GM21786 (cell line): ENCODE measurements at regions not wholly inside any gene's neighbourhood (a gene's known extent, or its start where the extent isn't known, plus 50 kb on each side); places are given as distances from the start of the nearest gene placed in this dataset.
"Not testable (repeated sequence)": the region's sequence is repeated elsewhere in the genome, so short reads cannot be mapped to it uniquely, and the experiment has no call there.

Experiments
- ATAC-seq: cut with Tn5 transposase; IDR thresholded peaks from one replicate; pipeline ENCODE4 v1.9.1; 2021; ENCODE audit not compliant: unreplicated experiment

DNA sequence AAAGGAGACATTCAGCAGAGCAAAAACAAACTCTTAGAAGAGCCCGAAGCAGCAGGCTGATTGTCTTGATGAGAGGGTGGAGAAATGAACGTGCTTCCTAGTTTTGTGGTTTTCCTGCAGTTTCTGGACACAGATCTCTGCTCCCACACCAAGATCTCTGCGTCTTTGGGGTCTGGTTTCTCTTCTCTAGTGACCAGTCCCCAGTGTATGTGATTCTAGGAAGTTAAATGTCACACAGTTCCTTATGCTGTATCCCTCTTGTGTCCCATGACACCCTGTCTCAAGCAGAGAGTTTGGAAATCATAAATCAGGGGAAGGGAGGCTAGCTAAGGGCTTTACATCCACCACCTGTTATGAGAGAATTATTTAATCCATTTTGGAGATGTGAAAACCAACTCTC lies 55.4 kb upstream of the KLF14 start:
- no peak for ATAC-seq

DNA sequence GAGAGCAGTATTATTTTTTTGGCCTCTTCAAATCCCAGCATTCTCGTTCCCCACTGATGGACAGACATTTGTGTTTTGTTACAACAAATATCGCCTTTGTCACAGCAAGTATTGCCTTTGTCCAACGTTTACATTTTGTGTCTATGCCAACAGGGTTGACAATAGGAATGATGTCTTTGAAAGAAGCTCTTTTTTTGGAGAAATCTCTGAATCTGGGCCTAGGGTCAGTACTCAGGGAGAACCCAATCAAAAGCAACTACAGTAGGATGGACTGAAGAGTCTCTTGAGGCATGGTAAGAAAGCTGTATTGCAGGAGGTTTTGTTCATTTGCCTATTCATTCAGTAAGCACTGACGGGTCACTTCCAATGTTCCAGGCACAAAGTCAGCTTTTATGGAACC lies 57.7 kb upstream of the KLF14 start:
- no peak for ATAC-seq

DNA sequence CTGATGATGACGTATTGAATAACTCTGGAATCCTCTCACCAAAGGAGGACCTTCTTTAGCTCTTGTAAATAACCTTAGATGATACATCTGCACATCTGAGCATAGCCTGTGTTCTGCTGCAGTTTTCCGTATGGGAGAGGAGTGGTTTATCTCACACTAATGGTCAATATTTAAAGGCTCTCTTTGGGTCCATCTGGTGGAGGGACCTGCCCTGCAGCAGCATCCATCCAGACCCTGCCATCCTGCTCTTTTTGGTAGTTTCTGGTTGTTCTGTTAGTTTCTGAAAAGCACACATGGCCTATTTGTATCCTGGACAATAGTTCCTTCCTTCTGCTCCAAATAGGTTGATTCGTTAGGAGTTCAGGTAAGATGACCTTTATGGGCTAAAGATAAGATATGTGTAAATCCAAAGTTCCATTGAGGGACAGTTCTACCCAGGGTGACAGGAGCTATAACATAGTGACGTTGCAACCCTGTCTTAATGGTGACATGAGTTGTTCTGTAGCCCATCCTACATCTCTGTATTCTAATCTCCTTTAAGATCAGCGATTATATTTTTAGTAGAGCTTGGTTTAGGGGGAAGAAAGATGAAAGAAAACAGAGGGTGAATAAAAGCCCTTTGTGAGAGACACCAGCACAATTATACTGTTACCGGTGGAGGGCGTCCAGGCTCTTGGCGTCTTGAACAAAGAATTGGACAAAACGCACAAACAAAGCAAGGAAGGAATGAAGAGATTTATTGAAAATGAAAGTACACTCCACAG lies 60.0 kb upstream of the KLF14 start:
- ATAC-seq = no peak

- no peak for ATAC-seq
Measured at GRCh38 chr7:130794619-130794922, 60.6 kb upstream of the KLF14 start.

GRCh38 chr7:130796425-130796824 lies 62.4 kb upstream of the KLF14 start:
- ATAC-seq = not testable (repeated sequence)

DNA sequence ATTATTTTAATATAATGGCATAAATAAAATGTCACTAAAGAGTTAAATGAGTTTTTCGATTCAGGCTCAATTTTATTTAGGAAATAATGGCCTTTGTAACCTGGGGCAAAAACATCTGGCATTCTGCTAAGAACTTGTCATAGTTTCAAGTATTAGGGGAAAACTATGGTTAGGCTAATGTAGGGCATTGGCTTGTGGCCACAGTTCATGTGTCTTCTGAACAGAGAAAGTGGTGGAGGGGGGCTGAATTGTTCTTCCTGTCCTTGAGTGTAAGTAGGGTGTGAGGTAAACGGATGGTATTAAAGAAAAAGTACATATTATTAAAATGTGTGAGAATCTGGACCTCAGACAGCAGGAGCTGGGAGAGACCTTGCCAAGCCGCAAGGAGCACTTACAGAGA lies 69.1 kb upstream of the KLF14 start:
- no peak for ATAC-seq

DNA sequence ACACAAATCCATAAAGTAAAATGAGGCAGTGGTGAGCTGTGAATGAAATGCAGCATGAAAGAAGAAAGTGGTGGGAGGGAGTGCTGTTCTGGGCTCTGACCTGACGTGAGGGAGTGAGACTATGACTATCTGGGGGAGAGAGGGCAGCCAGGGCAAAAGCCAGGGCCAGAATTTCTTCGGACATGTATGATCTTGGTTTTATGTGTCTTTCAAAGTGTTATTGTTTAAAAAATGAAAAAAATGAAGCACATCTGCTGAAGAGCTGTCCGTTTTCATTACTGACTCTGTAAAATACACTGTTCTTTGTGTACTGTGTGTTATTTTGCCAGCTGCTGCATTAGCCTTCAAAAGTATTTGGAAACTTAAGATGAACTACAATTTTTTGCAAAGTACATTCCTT lies 70.2 kb upstream of the KLF14 start:
- ATAC-seq = no peak

GRCh38 chr7:130812819-130813218 lies 78.8 kb upstream of the KLF14 start:
- not testable (repeated sequence) for ATAC-seq

DNA sequence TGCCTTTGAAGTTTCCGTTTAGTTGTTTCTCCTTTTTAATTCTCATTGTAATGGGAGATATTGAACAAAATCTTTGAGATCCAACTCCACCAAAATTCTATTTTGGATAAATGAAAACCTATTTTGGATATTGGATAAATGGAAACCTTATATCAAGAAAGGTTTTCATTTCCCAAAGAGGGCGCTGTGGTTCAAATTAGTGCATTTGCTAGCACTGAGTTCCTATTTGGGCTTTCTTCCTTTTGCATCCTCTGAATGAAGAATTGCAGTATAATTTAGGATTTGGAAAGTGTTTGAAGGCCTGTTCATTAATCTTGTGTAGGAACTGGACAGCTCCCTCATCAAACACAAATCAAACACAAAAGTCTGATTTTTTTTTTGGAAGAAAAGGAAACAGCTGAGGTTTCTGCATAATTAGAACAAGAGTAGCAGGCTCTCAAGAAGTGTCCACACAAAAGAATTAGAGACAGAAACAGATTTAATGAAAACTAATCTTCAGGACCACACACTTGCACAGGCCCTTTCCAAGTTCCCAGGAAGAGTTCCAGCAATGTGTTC lies 80.8 kb upstream of the KLF14 start:
- ATAC-seq = no peak

GRCh38 chr7:130818056-130818455 lies 84.0 kb upstream of the KLF14 start:
- ATAC-seq = no peak

GRCh38 chr7:130821864-130822263 lies 87.9 kb upstream of the KLF14 start:
- no peak for ATAC-seq

DNA sequence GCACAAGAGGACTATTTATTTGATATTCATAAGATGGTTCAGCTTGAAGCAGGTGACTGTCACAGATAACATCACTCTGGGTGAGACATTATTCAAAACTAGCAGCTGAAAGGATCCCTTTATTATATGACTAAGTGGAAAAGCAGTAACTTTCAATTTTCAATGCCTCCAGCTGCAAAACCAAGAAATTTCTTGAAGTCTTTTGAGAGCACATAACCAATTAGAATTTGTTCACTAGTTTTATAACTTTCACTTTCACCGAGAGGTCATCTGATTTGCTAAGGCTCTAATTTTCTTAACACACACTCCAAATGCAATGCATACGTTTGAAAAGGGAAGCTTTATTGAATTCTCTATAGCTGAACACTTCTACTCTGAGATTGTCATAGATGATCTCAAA lies 88.6 kb upstream of the KLF14 start:
- ATAC-seq = no peak

GRCh38 chr7:130823060-130823459 lies 89.1 kb upstream of the KLF14 start:
- ATAC-seq = no peak

- ATAC-seq = no peak
Measured at GRCh38 chr7:130825819-130826218, 91.8 kb upstream of the KLF14 start.

DNA sequence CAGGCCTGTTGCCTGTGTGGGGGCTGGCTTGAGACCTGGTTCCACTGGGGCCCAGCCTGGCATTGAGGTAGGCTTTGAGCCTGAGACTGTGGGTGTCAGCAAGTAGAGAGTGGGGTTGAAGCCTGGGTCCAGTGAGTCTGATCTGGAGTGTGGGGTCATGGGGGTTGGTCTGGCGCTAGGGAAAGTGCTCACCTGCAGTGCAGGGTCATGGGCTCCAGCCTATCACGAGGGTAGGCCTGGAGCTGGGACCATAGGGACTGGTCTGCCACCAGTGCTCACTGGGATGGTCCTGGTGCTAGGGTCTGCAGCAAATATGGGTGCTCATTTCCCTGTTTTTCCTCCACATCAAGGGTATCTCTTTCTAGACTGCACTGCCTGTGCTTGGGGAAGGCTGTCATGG lies 95.4 kb upstream of the KLF14 start:
- ATAC-seq = no peak

- no peak for ATAC-seq
Measured at GRCh38 chr7:130831322-130831721, 97.3 kb upstream of the KLF14 start.

- ATAC-seq = no peak
Measured at GRCh38 chr7:130831817-130832481, 97.9 kb upstream of the KLF14 start.

DNA sequence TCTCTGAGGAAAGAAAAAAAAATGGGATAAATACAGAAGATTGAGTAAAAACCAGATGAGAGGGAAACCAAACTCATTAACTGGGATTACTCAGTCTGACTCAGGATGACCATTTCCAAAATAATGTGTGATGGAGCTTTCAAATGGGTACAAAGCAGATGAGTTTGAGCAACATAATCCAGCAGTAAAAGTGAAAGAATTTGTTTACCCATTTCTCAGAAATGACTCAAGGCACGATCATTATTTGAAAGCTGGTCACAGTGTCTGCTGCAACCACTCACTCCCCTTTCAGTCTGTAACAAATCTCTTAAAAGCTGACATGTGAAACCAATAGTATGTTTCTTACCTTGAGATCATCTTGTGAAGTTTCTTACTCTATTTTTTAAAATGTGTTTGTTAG lies 104.7 kb upstream of the KLF14 start:
- ATAC-seq = no peak

- ATAC-seq = no peak
Measured at GRCh38 chr7:130840599-130840998, 106.6 kb upstream of the KLF14 start.

- ATAC-seq = no peak
Measured at GRCh38 chr7:130841416-130841815, 107.4 kb upstream of the KLF14 start.

DNA sequence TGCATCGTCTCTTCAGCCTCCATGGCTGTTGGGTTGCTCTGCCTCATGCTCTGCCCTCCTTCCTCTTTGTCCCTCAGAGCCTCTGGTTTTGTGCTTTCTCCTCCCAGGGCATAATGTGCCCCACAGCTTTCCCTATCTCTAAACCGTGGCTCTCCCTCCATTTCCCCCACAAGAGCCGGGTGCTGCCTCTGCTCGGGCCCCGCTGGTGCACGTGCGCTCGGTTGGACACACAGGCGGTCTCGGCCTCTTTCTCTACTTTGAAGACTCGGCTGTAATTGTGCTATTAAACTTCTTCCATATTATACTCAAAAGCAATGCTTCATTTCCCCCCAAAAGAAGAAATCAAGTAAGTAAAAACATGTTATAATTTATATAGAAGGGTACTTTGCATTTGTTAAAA lies 109.7 kb upstream of the KLF14 start:
- no peak for ATAC-seq

DNA sequence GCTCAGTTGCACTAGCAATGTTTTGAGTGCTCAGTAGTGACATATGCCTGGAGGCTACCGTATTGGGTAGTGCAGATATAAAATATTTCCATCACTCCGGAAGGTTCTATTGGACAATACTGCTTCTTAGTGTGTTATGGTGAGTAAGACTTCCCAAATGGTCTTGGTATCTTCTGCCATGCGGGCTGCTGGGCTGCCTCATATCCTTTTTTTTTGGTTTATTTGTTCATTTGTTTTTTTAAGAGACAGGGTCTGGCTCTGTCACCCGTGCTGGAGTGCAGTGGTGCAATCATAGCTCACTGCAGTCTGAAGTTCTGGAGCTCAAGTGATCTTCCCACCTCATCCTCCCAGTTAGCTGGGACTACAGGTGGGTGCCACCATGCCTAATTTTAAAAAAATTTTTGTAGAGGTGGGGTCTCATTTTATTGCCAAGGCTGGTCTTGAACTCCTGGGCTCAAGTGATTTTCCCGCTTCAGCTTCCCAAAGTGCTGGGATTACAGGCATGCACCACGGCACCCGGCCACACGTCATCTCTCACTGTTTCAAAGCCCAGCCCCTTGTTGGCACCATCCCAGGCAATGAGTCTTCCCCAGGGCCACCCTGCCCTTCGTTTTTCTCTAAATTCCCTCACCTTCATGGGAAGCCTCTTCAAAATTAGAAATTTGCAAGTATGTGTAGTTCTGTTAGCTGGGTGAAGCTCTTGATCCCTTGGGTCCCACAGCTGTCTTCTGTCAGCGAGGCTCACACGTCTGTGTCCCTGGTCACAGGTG lies 111.0 kb upstream of the KLF14 start:
- ATAC-seq = no peak
